ENCODE measurements at regions not wholly inside any gene's neighbourhood (a gene's known extent, or its start where the extent isn't known, plus 50 kb on each side); places are given as distances from the start of the nearest gene placed in this dataset.

- no peak for TF ChIP-seq CSDC2 (CRISPR knock-in tag; IDR thresholded peaks at IDR 0.05)
- TF ChIP-seq, protein P1, sequence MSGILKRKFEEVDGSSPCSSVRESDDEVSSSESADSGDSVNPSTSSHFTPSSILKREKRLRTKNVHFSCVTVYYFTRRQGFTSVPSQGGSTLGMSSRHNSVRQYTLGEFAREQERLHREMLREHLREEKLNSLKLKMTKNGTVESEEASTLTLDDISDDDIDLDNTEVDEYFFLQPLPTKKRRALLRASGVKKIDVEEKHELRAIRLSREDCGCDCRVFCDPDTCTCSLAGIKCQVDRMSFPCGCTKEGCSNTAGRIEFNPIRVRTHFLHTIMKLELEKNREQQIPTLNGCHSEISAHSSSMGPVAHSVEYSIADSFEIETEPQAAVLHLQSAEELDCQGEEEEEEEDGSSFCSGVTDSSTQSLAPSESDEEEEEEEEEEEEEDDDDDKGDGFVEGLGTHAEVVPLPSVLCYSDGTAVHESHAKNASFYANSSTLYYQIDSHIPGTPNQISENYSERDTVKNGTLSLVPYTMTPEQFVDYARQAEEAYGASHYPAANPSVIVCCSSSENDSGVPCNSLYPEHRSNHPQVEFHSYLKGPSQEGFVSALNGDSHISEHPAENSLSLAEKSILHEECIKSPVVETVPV (CRISPR knock-in tag; IDR thresholded peaks at IDR 0.05), result no peak
- TF ChIP-seq, protein P2, sequence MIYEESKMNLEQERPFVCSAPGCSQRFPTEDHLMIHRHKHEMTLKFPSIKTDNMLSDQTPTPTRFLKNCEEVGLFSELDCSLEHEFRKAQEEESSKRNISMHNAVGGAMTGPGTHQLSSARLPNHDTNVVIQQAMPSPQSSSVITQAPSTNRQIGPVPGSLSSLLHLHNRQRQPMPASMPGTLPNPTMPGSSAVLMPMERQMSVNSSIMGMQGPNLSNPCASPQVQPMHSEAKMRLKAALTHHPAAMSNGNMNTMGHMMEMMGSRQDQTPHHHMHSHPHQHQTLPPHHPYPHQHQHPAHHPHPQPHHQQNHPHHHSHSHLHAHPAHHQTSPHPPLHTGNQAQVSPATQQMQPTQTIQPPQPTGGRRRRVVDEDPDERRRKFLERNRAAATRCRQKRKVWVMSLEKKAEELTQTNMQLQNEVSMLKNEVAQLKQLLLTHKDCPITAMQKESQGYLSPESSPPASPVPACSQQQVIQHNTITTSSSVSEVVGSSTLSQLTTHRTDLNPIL (CRISPR knock-in tag; IDR thresholded peaks at IDR 0.05; ENCODE audit: low read depth), result no peak
- no peak for TF ChIP-seq BACH2 (CRISPR knock-in tag; IDR thresholded peaks at IDR 0.05; ENCODE audit: borderline replicate concordance)
- TF ChIP-seq ZNF8 (CRISPR knock-in tag; IDR thresholded peaks at IDR 0.05), result no peak
- TF ChIP-seq ZC3H10 (CRISPR knock-in tag; IDR thresholded peaks at IDR 0.05), result no peak
- TF ChIP-seq ESRRG (CRISPR knock-in tag; IDR thresholded peaks at IDR 0.05), result no peak
- no peak for TF ChIP-seq PATZ1 (CRISPR knock-in tag; IDR thresholded peaks at IDR 0.05; ENCODE audit: borderline replicate concordance)
Measured at GRCh38 chr4:74658116-74658515, 136.2 kb downstream of the BTC start.

Data from SK-N-SH treated with all-trans-retinoic acid at 6 μM for 48 hours (cell line).